NCI-H2029 (cell line): ENCODE measurements at regions not wholly inside any gene's neighbourhood (a gene's known extent, or its start where the extent isn't known, plus 50 kb on each side); places are given as distances from the start of the nearest gene placed in this dataset.

ENCODE experiments used
- DNase-seq: peaks from one replicate; lab custom pipeline; 2025; lab: John Stamatoyannopoulos, UW

DNA sequence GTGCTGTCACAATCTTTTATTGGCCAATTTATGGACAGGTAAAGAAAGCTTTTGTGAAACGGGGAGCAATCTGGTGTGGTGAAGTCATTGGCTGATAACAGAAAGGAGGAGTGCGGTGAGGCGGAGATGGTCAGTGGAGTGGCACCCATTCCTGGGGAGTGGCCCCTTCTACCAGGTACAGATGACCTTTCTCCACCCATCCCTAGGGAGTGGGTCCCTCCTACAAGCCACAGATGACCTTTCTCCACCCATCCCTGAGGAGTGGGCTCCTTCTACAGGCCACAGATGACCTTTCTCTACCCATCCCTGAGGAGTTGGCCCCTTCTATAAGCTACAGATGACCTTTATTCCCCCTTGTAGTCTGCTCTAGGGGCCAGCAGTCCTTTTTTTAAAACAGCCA, 267.6 kb upstream of the IRX2 start:
- DNase-seq = no peak

- DNase-seq = no peak
Measured at GRCh38 chr5:3011764-3012017, 260.2 kb upstream of the IRX2 start.

DNA sequence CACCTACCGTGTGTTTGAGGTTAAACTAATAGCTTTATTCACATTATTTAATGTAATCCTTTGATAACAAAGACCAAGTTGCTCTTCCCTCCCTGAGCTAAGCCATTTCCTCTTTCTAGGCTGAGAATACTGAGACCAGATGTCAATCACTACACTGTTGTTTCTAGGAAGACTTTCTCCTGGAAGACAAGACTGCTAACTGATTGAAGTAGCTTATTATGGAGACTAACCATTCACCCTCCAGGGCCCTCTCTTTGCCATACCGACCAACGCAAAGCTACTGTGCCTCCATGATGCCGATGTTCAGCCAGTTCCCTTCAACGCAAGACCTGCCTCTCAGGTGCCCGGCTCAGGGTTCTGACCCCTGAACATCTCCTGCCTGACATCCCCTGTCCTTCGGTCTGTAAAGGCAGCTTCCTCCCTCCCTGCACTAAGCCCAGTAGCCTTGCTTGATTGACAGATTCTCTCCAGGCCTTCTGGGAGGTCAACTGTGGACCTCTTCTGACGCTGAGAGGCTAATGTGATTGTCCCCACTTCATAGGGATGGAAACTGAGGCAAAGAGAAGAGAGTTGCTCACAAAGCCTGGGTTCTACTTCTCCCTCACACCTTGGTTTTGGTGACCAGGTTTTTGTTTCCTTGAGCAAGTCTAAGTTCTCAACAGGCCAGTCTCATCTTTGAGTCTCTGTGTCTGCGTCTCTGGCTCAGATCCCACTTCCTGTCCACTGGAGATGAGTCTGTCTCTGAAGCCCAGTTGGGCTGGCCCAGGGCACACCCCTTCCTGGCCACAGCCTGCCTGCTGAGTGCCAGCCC, 259.7 kb upstream of the IRX2 start:
- no peak for DNase-seq

DNA sequence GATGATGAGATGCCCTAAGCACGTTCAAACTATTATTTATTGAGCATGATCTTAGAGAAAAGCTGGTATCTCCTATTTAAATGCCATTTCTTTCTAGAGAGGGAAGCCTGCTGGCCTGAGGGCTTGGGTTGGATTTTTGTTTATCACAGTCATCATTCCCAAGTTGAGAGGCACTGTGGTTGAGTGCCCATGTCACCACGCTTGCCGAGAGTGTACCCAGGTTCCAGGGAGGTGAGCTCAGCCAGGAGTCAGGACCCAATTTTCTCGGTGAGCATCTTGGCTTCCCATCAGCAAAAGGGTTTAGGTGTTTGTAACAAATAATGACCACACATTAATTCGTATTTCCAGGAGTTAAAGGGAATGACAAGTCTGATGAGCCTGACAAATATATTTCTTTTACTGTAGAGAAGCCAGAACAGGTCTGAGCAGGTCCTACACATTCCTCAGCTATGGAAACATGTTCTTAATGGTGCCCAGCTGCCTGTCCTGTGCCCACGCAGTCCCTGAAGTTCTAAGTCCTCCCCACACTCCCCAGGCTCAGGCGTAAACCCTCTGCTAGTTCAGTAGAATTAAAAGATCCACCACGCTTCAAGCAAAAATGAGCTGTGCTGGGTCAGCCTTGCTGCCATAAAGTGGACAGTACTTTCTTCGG, 258.9 kb upstream of the IRX2 start:
- DNase-seq = no peak

DNA sequence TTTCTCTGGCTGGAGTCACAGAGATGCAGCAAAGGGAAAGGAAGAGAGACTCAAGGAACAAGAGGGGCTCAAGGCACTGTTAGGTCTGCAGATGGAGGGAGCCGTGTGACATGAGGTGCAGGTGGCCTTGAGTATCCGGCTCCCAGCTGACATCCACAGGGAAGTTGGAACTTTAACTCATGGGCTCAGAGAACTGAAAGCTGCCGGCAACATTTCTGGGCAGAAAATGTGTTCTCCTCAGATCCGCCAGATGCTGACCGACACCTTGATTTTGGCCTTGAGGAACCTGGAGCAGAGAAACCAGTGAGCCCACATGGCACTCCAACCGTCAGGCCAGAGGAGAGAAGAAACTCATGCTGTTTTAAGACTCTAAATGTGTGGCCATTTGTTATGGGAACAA, 258.1 kb upstream of the IRX2 start:
- no peak for DNase-seq

GRCh38 chr5:3007577-3007976, 256.1 kb upstream of the IRX2 start:
- DNase-seq = no peak

DNA sequence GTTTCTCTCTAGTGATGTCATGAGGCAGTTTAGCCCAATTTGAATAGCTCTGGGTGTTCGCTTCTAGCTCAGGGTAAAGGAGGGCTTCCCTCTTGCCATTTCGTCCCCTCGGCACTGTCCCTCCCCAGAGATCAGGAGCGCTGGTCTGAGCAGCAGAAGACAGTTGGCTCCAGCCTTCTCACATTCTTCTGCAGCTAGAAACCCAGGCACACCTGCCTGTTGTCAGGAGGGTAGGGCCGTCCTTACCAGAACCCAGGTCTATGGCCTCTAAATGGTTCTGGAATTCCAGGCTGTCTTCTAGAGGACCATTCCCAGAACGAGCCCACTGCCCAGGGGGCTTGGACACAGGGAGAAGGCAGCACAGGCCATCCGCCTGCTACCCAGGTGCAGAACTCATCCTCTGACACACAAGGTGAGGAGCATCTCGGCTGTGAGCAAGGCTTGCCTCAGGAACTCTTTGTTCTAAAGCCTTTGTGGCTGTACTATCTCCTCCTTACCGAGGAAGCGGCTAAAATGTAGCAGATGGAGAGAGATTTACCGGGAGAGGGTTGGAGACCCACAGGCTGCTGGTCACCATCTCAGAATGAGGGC, 255.6 kb upstream of the IRX2 start:
- DNase-seq = no peak

DNA sequence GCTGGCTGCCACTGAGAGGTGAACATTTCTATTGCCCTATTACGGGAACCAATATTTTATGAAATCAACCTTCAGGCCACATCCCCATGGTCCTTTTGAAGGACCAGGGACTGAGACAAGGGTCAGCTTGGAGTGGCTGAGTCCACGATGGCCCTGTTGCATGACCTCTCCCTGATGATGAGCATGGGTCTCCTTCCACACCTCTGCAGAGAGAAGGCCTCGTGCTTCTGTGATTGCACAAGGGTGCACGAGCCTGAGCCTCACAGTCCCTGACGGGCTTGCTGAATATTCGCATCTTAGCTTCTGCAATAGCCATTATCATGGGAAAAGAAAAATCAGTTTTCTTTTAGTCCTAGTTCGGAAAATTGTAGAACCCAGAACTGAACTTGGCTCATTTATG, 255.0 kb upstream of the IRX2 start:
- no peak for DNase-seq

- no peak for DNase-seq
Measured at GRCh38 chr5:3004361-3005080, 253.0 kb upstream of the IRX2 start.

GRCh38 chr5:3002230-3002629, 250.8 kb upstream of the IRX2 start:
- no peak for DNase-seq

DNA sequence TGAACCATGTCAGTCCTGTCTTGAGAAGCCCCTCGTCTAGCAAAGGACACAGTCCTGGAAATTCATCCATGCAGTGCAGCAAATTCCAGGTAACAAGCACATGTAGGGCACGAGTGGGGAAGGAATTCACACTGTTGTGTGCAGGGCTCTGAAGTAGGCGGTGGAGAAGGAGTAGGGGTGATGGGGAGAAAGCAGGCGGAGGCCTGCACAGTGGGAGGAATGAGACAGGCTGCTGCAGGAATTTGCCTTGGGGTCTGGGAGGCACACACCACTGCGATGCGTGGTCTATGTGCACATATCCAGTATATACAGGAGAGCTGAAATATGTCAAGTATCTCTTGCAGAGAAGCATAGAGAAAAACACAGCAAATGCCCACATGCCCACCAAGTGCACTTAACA, 249.2 kb upstream of the IRX2 start:
- no peak for DNase-seq

DNA sequence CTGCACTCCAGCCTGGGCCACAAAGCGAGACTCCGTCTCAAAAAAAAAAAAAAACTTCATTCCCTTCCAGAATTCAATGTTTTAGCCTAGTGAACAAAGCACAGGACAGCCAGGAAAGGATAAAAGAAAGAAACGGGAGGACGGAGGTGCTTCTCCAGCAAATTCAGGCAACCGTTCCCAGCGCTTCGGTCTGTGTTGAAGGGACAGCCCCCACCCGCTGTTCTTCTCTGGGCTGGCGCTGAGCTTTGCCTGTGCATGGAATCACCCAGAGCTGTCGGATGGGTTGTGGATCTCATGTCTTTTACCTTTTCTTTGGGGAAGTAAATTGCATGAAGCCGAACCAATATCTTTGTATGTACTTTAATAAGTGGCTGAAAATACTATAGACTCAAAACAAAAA, 248.4 kb upstream of the IRX2 start:
- no peak for DNase-seq

- DNase-seq = no peak
Measured at GRCh38 chr5:2998106-2998505, 246.6 kb upstream of the IRX2 start.

GRCh38 chr5:2997179-2997578, 245.7 kb upstream of the IRX2 start:
- DNase-seq = no peak

- no peak for DNase-seq
Measured at GRCh38 chr5:2996687-2997086, 245.2 kb upstream of the IRX2 start.

- no peak for DNase-seq
Measured at GRCh38 chr5:2996248-2996647, 244.8 kb upstream of the IRX2 start.

GRCh38 chr5:2995667-2996066, 244.2 kb upstream of the IRX2 start:
- DNase-seq = no peak

DNA sequence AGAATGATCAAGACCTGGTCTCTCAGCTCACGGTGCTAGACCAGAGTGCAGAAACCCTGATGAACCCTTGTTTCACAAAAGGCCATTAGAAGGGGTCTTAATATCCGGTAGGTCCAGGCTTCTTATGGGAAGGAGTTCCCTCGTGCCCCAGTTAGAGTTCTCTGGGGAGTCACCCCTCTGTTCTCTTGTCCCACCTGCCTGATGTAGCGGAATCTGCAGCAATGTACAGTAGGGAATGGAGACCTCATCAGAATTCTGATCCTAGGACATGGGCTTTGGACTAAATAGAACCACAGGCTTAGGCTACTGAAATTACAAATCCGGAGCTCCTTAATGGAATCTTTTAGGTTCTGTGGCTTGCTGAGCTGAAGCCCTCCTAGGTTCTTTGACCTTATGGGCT, 243.6 kb upstream of the IRX2 start:
- no peak for DNase-seq

GRCh38 chr5:2993771-2994170, 242.3 kb upstream of the IRX2 start:
- no peak for DNase-seq

DNA sequence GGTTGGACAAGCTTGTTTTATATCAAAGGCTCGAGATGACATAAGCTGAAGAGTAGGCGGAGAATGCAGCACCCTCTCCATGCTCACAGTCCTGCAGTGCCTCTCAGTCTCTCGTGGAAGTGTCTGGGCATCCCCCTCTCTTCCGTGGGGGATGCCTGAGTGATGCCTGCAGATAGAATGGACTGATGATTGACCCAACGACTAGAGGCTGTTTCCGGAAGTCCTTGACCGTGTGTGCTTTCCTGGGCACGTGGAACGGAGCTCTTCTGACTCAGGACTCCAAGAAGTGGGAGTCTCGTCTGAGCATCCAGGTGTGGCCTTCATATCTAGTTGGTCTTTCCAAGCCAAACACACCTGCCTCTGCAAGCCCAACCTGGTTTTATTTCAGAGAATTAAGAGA, 241.8 kb upstream of the IRX2 start:
- peak; percentile 1 for DNase-seq

DNA sequence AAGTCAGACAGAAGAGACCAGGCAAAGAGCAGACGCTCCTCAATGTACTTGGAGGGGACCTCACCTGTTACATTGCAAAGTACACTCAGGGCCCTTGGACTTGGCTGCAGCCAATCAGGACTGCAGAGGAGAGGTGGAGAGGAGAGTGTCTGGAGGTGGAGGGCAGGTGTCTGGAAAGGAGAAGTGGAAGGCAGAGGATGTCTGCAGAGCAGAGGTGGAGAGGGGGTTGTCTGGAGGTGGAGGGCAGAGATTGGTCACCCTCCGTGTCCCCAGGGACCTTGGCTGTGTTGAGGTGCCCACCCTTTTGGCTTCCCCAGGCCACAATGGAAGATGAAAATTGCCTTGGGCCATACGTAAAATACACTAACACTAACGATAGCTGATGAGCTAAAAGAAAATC, 241.3 kb upstream of the IRX2 start:
- DNase-seq = no peak

GRCh38 chr5:2991884-2992283, 240.4 kb upstream of the IRX2 start:
- peak; percentile 93 for DNase-seq

GRCh38 chr5:2989517-2989916, 238.0 kb upstream of the IRX2 start:
- peak; percentile 6 for DNase-seq
